Lower leg skin (tissue), 4 donors: ENCODE measurements at regions not wholly inside any gene's neighbourhood (a gene's known extent, or its start where the extent isn't known, plus 50 kb on each side); places are given as distances from the start of the nearest gene placed in this dataset.
"Not testable (repeated sequence)": the region's sequence is repeated elsewhere in the genome, so short reads cannot be mapped to it uniquely, and the experiment has no call there.

Experiments used
- DNase-seq, 2 donors: peaks; one replicate each; pipeline ENCODE4 v3.0.0-alpha.2; 2019; ENCODE audit warnings: low spot score in 2 of 2
- H3K4me3 ChIP-seq: fragments of 200-600 bp; sonication (generic); 2 replicates; pipeline ENCODE4 v1.5.1; 2017; ENCODE audit warnings: mild to moderate bottlenecking, low read depth; ENCODE audit not compliant: poor library complexity, severe bottlenecking
- POLR2A ChIP-seq, 2 donors: fragments of 450-650 bp; IDR thresholded peaks; one replicate each; pipeline ENCODE4 v1.6.1; 2016 to 2017; ENCODE audit warnings: antibody characterized with exemption in 2 of 2, mild to moderate bottlenecking in 1 of 2, moderate library complexity in 1 of 2
- WGBS, 2 donors: methylation state at CpG; one replicate each; pipeline ENCODE4 v1.1.5; 2018; 5-methylcytosine and 5-hydroxymethylcytosine counted together
- intact Hi-C: fragments of 100-400 bp; cut with DNase I; formaldehyde crosslinking; loops from one replicate; pipeline ENCODE4 v1.15.0; 2023; ENCODE audit warnings: low total_unique reads
- TF ChIP-seq, protein P1 (sequence below), 3 donors: fragments of 450-650 bp; IDR thresholded peaks; one replicate each; pipeline ENCODE4 v1.5.1; 2016; ENCODE audit warnings: antibody characterized with exemption in 3 of 3, mild to moderate bottlenecking in 3 of 3, moderate library complexity in 2 of 3

- TF ChIP-seq, protein P1, sequence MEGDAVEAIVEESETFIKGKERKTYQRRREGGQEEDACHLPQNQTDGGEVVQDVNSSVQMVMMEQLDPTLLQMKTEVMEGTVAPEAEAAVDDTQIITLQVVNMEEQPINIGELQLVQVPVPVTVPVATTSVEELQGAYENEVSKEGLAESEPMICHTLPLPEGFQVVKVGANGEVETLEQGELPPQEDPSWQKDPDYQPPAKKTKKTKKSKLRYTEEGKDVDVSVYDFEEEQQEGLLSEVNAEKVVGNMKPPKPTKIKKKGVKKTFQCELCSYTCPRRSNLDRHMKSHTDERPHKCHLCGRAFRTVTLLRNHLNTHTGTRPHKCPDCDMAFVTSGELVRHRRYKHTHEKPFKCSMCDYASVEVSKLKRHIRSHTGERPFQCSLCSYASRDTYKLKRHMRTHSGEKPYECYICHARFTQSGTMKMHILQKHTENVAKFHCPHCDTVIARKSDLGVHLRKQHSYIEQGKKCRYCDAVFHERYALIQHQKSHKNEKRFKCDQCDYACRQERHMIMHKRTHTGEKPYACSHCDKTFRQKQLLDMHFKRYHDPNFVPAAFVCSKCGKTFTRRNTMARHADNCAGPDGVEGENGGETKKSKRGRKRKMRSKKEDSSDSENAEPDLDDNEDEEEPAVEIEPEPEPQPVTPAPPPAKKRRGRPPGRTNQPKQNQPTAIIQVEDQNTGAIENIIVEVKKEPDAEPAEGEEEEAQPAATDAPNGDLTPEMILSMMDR (IDR thresholded peaks at IDR 0.05): no peak
- no peak for TF ChIP-seq POLR2A (IDR thresholded peaks at IDR 0.05)
- no peak overlapping the region for H3K4me3 ChIP-seq
- no peak for DNase-seq
- intact Hi-C loops: no loop called here
These were observed 950.6 kb upstream of the LRATD1 start for GRCh38 chr2:13681936-13682335.

GRCh38 chr2:13682540-13683272, 949.8 kb upstream of the LRATD1 start:
- H3K4me3 ChIP-seq: no peak overlapping the region
- WGBS, 2 donors: 31 to 40% methylated on average over 4 of the region's 4 CpGs
- DNase-seq: no peak
- intact Hi-C loops: no loop called here
- TF ChIP-seq, protein P1 (IDR thresholded peaks at IDR 0.05): no peak
- TF ChIP-seq POLR2A (IDR thresholded peaks at IDR 0.05): no peak

DNA sequence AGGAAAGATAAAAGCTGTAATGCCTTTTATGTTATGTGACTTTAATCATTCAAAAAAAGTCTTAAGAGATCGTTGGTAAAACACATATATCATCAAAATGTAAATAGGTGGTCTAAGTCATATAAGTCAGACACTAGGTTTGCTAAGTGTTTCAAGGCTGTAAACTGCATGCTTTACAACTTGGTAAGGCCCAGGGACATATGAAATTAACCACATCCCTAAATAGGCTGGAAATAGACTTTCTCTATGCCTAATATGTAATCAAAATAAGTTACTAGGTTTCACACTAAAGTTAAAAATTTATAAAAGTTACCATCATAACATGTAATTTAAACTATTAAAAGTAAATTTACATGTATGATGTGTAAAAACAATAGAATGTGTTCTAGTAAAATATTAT, 946.3 kb upstream of the LRATD1 start:
- no peak for DNase-seq
- 64 to 68% methylated on average over 1 of the region's 1 CpG for WGBS, 2 donors
- TF ChIP-seq, protein P1 (IDR thresholded peaks at IDR 0.05): no peak
- TF ChIP-seq POLR2A (IDR thresholded peaks at IDR 0.05): no peak
- H3K4me3 ChIP-seq: no peak overlapping the region
- intact Hi-C loops: no loop called here

GRCh38 chr2:13694673-13695072, 937.8 kb upstream of the LRATD1 start:
- intact Hi-C loops: no loop called here
- no peak overlapping the region for H3K4me3 ChIP-seq
- no peak for DNase-seq
- TF ChIP-seq, protein P1 (IDR thresholded peaks at IDR 0.05): no peak
- TF ChIP-seq POLR2A (IDR thresholded peaks at IDR 0.05): no peak

DNA sequence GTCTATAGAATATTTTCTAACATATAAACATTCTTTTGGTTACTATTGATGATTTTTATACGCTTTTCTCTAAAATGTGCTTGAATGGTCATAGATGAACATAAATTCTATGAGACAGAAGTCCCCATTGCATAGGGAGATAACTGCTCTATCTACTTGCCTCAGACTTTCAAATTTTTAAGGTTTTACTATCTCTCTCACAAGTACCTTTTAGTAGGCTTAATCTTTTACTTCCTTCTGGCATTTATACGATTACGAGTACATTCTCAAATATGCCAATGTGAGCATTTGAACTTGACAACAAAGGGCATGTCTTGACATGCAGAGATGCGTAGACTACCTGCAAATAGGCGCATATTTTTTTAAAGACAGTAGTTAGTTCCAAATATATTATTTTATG, 935.9 kb upstream of the LRATD1 start:
- intact Hi-C loops: no loop called here
- no peak for TF ChIP-seq POLR2A (IDR thresholded peaks at IDR 0.05)
- TF ChIP-seq, protein P1 (IDR thresholded peaks at IDR 0.05): no peak
- no peak overlapping the region for H3K4me3 ChIP-seq
- 63 to 68% methylated on average over 5 of the region's 5 CpGs for WGBS, 2 donors
- DNase-seq: no peak

- intact Hi-C loops: no loop called here
- WGBS, 2 donors: 23 to 31% methylated on average over 1 of the region's 1 CpG
- H3K4me3 ChIP-seq: no peak overlapping the region
- no peak for TF ChIP-seq POLR2A (IDR thresholded peaks at IDR 0.05)
- TF ChIP-seq, protein P1 (IDR thresholded peaks at IDR 0.05): no peak
- no peak for DNase-seq
These were observed 933.7 kb upstream of the LRATD1 start for GRCh38 chr2:13698847-13699246.

DNA sequence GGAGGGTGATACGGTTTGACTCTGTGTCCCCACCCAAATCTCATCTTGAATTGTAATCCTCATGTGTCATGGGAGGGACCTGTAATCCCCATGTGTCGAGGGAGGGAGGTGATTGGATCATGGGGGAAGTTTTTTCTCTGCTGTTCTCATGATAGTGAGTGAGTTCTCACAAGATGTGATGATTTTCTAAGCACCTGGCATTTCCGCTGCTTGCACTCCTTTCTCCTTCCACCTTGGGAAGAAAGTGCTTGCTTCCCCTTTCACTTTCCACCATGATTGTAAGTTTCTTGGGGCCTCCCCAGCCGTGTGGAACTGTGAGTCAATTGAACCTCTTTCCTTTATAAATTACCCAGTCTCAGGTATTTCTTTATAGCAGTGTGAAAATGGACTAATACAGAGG, 932.6 kb upstream of the LRATD1 start:
- intact Hi-C loops, H3K4me3 ChIP-seq, DNase-seq: not testable (repeated sequence)
- WGBS, 2 donors: 62 to 66% methylated on average over 4 of the region's 4 CpGs
